GM23248 (cell line): ENCODE measurements at regions not wholly inside any gene's neighbourhood (a gene's known extent, or its start where the extent isn't known, plus 50 kb on each side); places are given as distances from the start of the nearest gene placed in this dataset.

ENCODE experiments used
- DNase-seq: peaks from one replicate; pipeline ENCODE4 v3.0.0-alpha.2; 2015
- H2AFZ ChIP-seq: fragments of 200-600 bp; sonication (generic); 2 replicates; pipeline ENCODE4 v1.6.1; 2016; ENCODE audit warnings: antibody characterized with exemption
- H3F3A ChIP-seq: fragments of 200-600 bp; sonication (generic); 2 replicates; pipeline ENCODE4 v1.6.1; 2016; ENCODE audit warnings: mild to moderate bottlenecking, antibody characterized with exemption, mixed run types; ENCODE audit not compliant: insufficient read depth
- H3K27ac ChIP-seq: fragments of 200-600 bp; sonication (generic); 2 replicates; pipeline ENCODE4 v1.5.1; 2016; ENCODE audit warnings: mild to moderate bottlenecking
- H3K27me3 ChIP-seq: fragments of 200-600 bp; sonication (generic); replicated peaks from 2 replicates; pipeline ENCODE4 v1.6.1; 2016; ENCODE audit warnings: mild to moderate bottlenecking; ENCODE audit not compliant: insufficient read depth
- H3K36me3 ChIP-seq: fragments of 200-600 bp; sonication (generic); 2 replicates; pipeline ENCODE4 v1.6.1; 2016; ENCODE audit warnings: low read depth, mild to moderate bottlenecking
- H3K4me1 ChIP-seq: fragments of 200-600 bp; sonication (generic); 2 replicates; pipeline ENCODE4 v1.6.1; 2016; ENCODE audit warnings: mild to moderate bottlenecking; ENCODE audit not compliant: insufficient read depth
- H3K4me2 ChIP-seq: fragments of 200-600 bp; sonication (generic); one replicate; pipeline ENCODE4 v1.6.1; 2016; ENCODE audit warnings: mild to moderate bottlenecking; ENCODE audit not compliant: unreplicated experiment
- H3K4me3 ChIP-seq: fragments of 200-600 bp; sonication (generic); 2 replicates; pipeline ENCODE4 v1.5.1; 2016; ENCODE audit warnings: mild to moderate bottlenecking
- H3K79me2 ChIP-seq: fragments of 200-600 bp; sonication (generic); 2 replicates; pipeline ENCODE4 v1.6.1; 2016; ENCODE audit warnings: mild to moderate bottlenecking; ENCODE audit not compliant: insufficient read depth
- H3K9ac ChIP-seq: fragments of 200-600 bp; sonication (generic); 2 replicates; pipeline ENCODE4 v1.6.1; 2016; ENCODE audit warnings: mild to moderate bottlenecking
- H3K9me2 ChIP-seq: fragments of 200-600 bp; sonication (generic); 2 replicates; pipeline ENCODE4 v1.6.1; 2016; ENCODE audit warnings: mixed run types, mild to moderate bottlenecking, moderate library complexity; ENCODE audit not compliant: insufficient read depth
- H3K9me3 ChIP-seq: fragments of 200-600 bp; sonication (generic); one replicate; pipeline ENCODE4 v1.6.1; 2017; ENCODE audit warnings: low read depth
- H4K20me1 ChIP-seq: fragments of 200-600 bp; sonication (generic); 2 replicates; pipeline ENCODE4 v1.6.0; 2016; ENCODE audit not compliant: insufficient read depth
- EZH2 ChIP-seq: fragments of 200-600 bp; sonication (generic); IDR thresholded peaks from 2 replicates; pipeline ENCODE4 v1.6.1; 2018; ENCODE audit warnings: antibody characterized with exemption, mild to moderate bottlenecking; ENCODE audit not compliant: insufficient read depth, poor library complexity, severe bottlenecking
- EZH2phosphoT487 ChIP-seq: fragments of 200-600 bp; sonication (generic); IDR thresholded peaks from 2 replicates; pipeline ENCODE4 v1.6.1; 2018; ENCODE audit warnings: antibody characterized with exemption, moderate library complexity, mild to moderate bottlenecking, low read depth; ENCODE audit not compliant: insufficient read depth
- WGBS, 2 experiments: methylation state at CpG; one replicate each; pipeline ENCODE4 v1.1.6; 2015 to 2017; ENCODE audit warnings: low lambda C conversion rate in 2 of 2, low coverage in 1 of 2; ENCODE audit errors: missing lambda C conversion rate in 2 of 2; 5-methylcytosine and 5-hydroxymethylcytosine counted together
- in situ Hi-C: fragments of 300-500 bp; cut with MboI; formaldehyde crosslinking; loops from 2 replicates; pipeline ENCODE4 v1.15.0; 2020

DNA sequence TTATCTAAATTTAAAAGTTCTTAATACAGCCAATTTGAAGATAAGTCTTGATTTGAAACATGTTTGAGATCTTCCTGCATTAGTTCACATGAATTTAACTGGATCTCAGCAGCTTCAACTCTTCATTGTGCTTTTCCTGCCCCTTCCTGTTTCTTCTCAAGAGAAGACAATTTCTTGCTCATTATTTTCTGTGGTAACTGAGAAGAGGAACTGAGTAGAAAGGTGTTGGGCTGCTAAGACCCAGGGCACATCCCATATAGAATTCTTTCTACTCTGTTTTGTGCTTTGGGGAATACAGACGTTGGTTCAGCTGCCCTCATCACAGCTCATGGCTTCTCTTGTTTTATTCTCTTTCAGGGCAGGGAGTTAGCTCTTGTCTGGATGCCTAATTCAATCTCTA lies 110.2 kb downstream of the SNAPC1 start:
- Histone ChIP-seq H2AFZ (no peak overlapping the region), H3K79me2 (no peaks in the 10 kb centered on the region), H3K9me2 (no peaks in the 10 kb centered on the region), H3F3A (no peaks in the 10 kb centered on the region), H3K4me1 (no peaks in the 10 kb centered on the region), H3K9ac (no peak overlapping the region), H3K4me2 (no peak overlapping the region), H3K27ac (no peak overlapping the region), H3K27me3 (peaks cover 36% of the 10 kb centered on the region), H3K36me3 (no peaks in the 10 kb centered on the region), H4K20me1 (no peaks in the 10 kb centered on the region), H3K9me3 (no peaks in the 10 kb centered on the region), H3K4me3 (no peak overlapping the region)
- WGBS, 2 experiments, result 3 to 4% methylated on average over 1 of the region's 1 CpG
- in situ Hi-C loops, result no loop called here
- DNase-seq, result no peak
- TF ChIP-seq EZH2, result no peak
- TF ChIP-seq EZH2phosphoT487, result no peak

- in situ Hi-C loops, result no loop called here
- whole genome bisulfite sequencing, 2 experiments, result 55 to 69% methylated on average over 1 of the region's 1 CpG
- no peak for TF ChIP-seq EZH2phosphoT487
- no peak for TF ChIP-seq EZH2
- Histone ChIP-seq H3K9me2 (no peaks in the 10 kb centered on the region), H3K4me2 (no peak overlapping the region), H3K9ac (no peak overlapping the region), H3K27ac (no peak overlapping the region), H3K27me3 (peaks cover 36% of the 10 kb centered on the region), H2AFZ (no peak overlapping the region), H3F3A (no peaks in the 10 kb centered on the region), H3K79me2 (no peaks in the 10 kb centered on the region), H3K4me1 (no peaks in the 10 kb centered on the region), H4K20me1 (no peaks in the 10 kb centered on the region), H3K9me3 (no peaks in the 10 kb centered on the region), H3K4me3 (no peak overlapping the region), H3K36me3 (no peaks in the 10 kb centered on the region)
- DNase-seq, result no peak
These were observed 113.3 kb downstream of the SNAPC1 start for GRCh38 chr14:61875483-61875882.

- no peak overlapping the region for H3K4me3 ChIP-seq
- H3K27ac ChIP-seq, result no peak overlapping the region
- no peak for TF ChIP-seq EZH2
- TF ChIP-seq EZH2phosphoT487, result no peak
- H3K79me2 ChIP-seq, result no peaks in the 10 kb centered on the region
- H3K9me2 ChIP-seq, result no peaks in the 10 kb centered on the region
- peaks cover 36% of the 10 kb centered on the region for H3K27me3 ChIP-seq
- H3K4me2 ChIP-seq, result no peak overlapping the region
- no peaks in the 10 kb centered on the region for H3K9me3 ChIP-seq
- in situ Hi-C loops, result no loop called here
- H3K36me3 ChIP-seq, result no peaks in the 10 kb centered on the region
- H4K20me1 ChIP-seq, result no peaks in the 10 kb centered on the region
- DNase-seq, result no peak
- H3K4me1 ChIP-seq, result no peaks in the 10 kb centered on the region
- H2AFZ ChIP-seq, result no peak overlapping the region
- no peaks in the 10 kb centered on the region for H3F3A ChIP-seq
- no peak overlapping the region for H3K9ac ChIP-seq
- 68 to 75% methylated on average over 8 of the region's 8 CpGs for WGBS, 2 experiments
These were observed 114.3 kb downstream of the SNAPC1 start for GRCh38 chr14:61876362-61877034.

DNA sequence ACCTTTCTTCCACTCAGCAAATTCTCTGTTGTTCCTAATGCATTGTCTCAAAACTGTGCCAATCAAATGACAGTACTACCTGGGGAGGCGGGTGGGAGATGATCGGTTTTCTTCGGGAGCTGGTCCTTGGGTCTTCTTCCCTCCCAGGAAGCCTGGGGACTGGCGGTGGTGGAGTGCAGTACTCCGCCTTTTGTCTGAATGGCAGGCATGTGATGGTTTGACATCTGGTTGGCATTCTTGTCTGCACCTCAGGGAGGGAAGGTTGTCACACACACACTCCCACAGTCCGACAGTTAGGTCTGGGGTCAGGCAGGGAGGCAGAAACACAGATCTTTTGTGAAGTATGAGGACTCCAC lies 114.8 kb downstream of the SNAPC1 start:
- Histone ChIP-seq H3K79me2 (no peaks in the 10 kb centered on the region), H3K36me3 (no peaks in the 10 kb centered on the region), H3K27me3 (peaks cover 36% of the 10 kb centered on the region), H3K9me2 (no peaks in the 10 kb centered on the region), H3K9ac (no peak overlapping the region), H3K4me2 (no peak overlapping the region), H3K4me3 (no peak overlapping the region), H3F3A (no peaks in the 10 kb centered on the region), H2AFZ (no peak overlapping the region), H3K27ac (no peak overlapping the region), H4K20me1 (no peaks in the 10 kb centered on the region), H3K9me3 (no peaks in the 10 kb centered on the region), H3K4me1 (no peaks in the 10 kb centered on the region)
- TF ChIP-seq EZH2, result no peak
- no peak for TF ChIP-seq EZH2phosphoT487
- 57 to 66% methylated on average over 6 of the region's 6 CpGs for WGBS, 2 experiments
- no peak for DNase-seq
- in situ Hi-C loops, result no loop called here

- H3K36me3 ChIP-seq, result no peaks in the 10 kb centered on the region
- peaks cover 36% of the 10 kb centered on the region for H3K27me3 ChIP-seq
- H4K20me1 ChIP-seq, result no peaks in the 10 kb centered on the region
- no peak overlapping the region for H3K27ac ChIP-seq
- DNase-seq, result no peak
- in situ Hi-C loops, result no loop called here
- H3F3A ChIP-seq, result no peaks in the 10 kb centered on the region
- no peak overlapping the region for H3K4me3 ChIP-seq
- no peaks in the 10 kb centered on the region for H3K9me3 ChIP-seq
- H3K9ac ChIP-seq, result no peak overlapping the region
- no peak for TF ChIP-seq EZH2phosphoT487
- no peak for TF ChIP-seq EZH2
- H3K79me2 ChIP-seq, result no peaks in the 10 kb centered on the region
- 52 to 57% methylated on average over 5 of the region's 5 CpGs for WGBS, 2 experiments
- no peak overlapping the region for H2AFZ ChIP-seq
- H3K4me2 ChIP-seq, result no peak overlapping the region
- H3K9me2 ChIP-seq, result no peaks in the 10 kb centered on the region
- no peaks in the 10 kb centered on the region for H3K4me1 ChIP-seq
These were observed 115.5 kb downstream of the SNAPC1 start for GRCh38 chr14:61877768-61878167.
